ENCODE measurements at regions not wholly inside any gene's neighbourhood (a gene's known extent, or its start where the extent isn't known, plus 50 kb on each side); places are given as distances from the start of the nearest gene placed in this dataset.

DNA sequence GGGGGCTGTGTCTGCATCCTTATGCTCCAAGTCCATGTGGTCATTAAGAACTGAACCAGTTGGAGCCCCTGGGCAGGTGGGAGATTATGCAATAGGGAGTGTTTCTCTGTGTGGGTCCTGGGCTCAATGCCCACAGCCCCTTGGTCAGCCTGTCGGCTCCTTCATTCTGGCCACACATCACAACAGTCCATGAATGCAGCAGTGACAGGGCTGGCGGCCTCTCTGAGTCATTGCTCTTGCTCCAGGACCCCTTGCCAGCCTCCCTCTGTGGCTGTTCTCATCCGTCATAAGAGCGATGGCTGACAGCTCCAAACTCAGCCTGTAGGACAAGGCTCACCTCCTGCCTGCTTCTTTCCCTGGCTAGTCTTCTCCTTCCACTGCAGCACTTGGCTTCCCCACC lies 609.5 kb upstream of the CDH4 start:
- intact Hi-C loops (cut with micrococcal nuclease): no loop called here

GRCh38 chr20:60648556-60648955 lies 603.5 kb upstream of the CDH4 start:
- no TSS peak for BruUV-seq (replicated peaks)
- Histone ChIP-seq H3K4me2 (ENCODE audit: low read length) (no peak overlapping the region), H3K9ac (ENCODE audit: low read length) (no peak overlapping the region), H3K27ac (ENCODE audit: low read length) (no peak overlapping the region), H3K4me3 (ENCODE audit: low read length) (no peak overlapping the region), H3K79me2 (ENCODE audit: low read length) (no peaks in the 10 kb centered on the region), H2AFZ (ENCODE audit: low read length) (no peak overlapping the region), H3K4me1 (ENCODE audit: insufficient read depth, low read length) (no peaks in the 10 kb centered on the region), H3K9me3 (ENCODE audit: low read length) (0 out of 2 replicates have a peak, but pooled peaks cover 3% of the 10 kb centered on the region), H3F3A (ENCODE audit: low read length, unreplicated experiment) (no peaks in the 10 kb centered on the region), H3K27me3 (ENCODE audit: low read length) (no peaks in the 10 kb centered on the region), H4K20me1 (ENCODE audit: low read length) (no peaks in the 10 kb centered on the region), H3K36me3 (ENCODE audit: low read depth, low read length) (no peaks in the 10 kb centered on the region), H3K9me2 (replicated peaks; ENCODE audit: low read length) (no peaks in the 10 kb centered on the region)
- DNase-seq: no peak
- CTCF ChIA-PET: no interaction called here
- ATAC-seq: no peak
- POLR2A ChIA-PET (ENCODE audit: unreplicated experiment): no interaction called here
- intact Hi-C loops (cut with micrococcal nuclease): no loop called here
- no peak for TF ChIP-seq EZH2phosphoT487 (IDR thresholded peaks at IDR 0.05; ENCODE audit: borderline replicate concordance, low read length)
- TF ChIP-seq EZH2 (IDR thresholded peaks at IDR 0.05; ENCODE audit: low read length, unreplicated experiment): no peak
- no peak for TF ChIP-seq CTCF (conservative IDR thresholded peaks at IDR 0.05; ENCODE audit: low read depth, low read length)

More for the DNA sequence above, 609.5 kb upstream of the CDH4 start:
- H3K9ac ChIP-seq (ENCODE audit: low read length): no peak overlapping the region
- ATAC-seq (no peak), DNase-seq (no peak)
- no peaks in the 10 kb centered on the region for H3K36me3 ChIP-seq (ENCODE audit: low read depth, low read length)
- H3K4me1 ChIP-seq (ENCODE audit: insufficient read depth, low read length): no peaks in the 10 kb centered on the region
- TF ChIP-seq EZH2 (IDR thresholded peaks at IDR 0.05; ENCODE audit: low read length, unreplicated experiment) (no peak), EZH2phosphoT487 (IDR thresholded peaks at IDR 0.05; ENCODE audit: borderline replicate concordance, low read length) (no peak), CTCF (conservative IDR thresholded peaks at IDR 0.05; ENCODE audit: low read depth, low read length) (no peak)
- H3K4me3 ChIP-seq (ENCODE audit: low read length): no peak overlapping the region
- no peaks in the 10 kb centered on the region for H3F3A ChIP-seq (ENCODE audit: low read length, unreplicated experiment)
- H3K4me2 ChIP-seq (ENCODE audit: low read length): no peak overlapping the region
- peaks cover 20% of the 10 kb centered on the region for H3K9me3 ChIP-seq (ENCODE audit: low read length)
- no peaks in the 10 kb centered on the region for H3K9me2 ChIP-seq (replicated peaks; ENCODE audit: low read length)
- CTCF ChIA-PET: no interaction called here
- no peaks in the 10 kb centered on the region for H3K27me3 ChIP-seq (ENCODE audit: low read length)
- H2AFZ ChIP-seq (ENCODE audit: low read length): no peak overlapping the region
- BruUV-seq (replicated peaks): no TSS peak
- no peaks in the 10 kb centered on the region for H3K79me2 ChIP-seq (ENCODE audit: low read length)
- no peak overlapping the region for H3K27ac ChIP-seq (ENCODE audit: low read length)
- POLR2A ChIA-PET (ENCODE audit: unreplicated experiment): no interaction called here
- H4K20me1 ChIP-seq (ENCODE audit: low read length): no peaks in the 10 kb centered on the region

DNA sequence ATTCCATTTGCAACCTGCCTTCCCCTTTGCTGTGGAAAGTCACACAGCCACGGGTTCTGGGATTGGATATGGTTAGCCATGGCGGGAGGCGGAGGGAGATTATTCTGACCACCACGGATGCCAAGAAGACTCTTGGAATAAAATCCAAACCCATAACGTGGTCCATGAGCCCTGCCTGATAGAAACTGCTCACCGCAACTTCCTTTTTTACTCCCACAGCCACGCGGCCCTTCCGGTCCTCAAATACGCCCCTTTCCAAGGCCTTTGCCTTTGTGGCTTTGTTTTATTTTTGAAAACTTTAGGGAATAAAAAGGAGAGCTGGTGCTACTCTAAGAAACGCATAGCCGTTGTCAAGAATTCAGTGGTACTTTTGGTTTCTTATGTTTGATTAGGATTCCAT lies 602.5 kb upstream of the CDH4 start:
- ChIA-PET CTCF (no interaction called here), POLR2A (ENCODE audit: unreplicated experiment) (no interaction called here)
- ATAC-seq: no peak
- Histone ChIP-seq H3K9me2 (replicated peaks; ENCODE audit: low read length) (no peaks in the 10 kb centered on the region), H3K4me3 (ENCODE audit: low read length) (no peak overlapping the region), H3K36me3 (ENCODE audit: low read depth, low read length) (no peaks in the 10 kb centered on the region), H3F3A (ENCODE audit: low read length, unreplicated experiment) (no peaks in the 10 kb centered on the region), H3K9me3 (ENCODE audit: low read length) (0 out of 2 replicates have a peak, but pooled peaks cover 3% of the 10 kb centered on the region), H3K27ac (ENCODE audit: low read length) (no peak overlapping the region), H3K79me2 (ENCODE audit: low read length) (no peaks in the 10 kb centered on the region), H3K27me3 (ENCODE audit: low read length) (no peaks in the 10 kb centered on the region), H4K20me1 (ENCODE audit: low read length) (no peaks in the 10 kb centered on the region), H3K4me1 (ENCODE audit: insufficient read depth, low read length) (no peaks in the 10 kb centered on the region), H2AFZ (ENCODE audit: low read length) (no peak overlapping the region), H3K9ac (ENCODE audit: low read length) (no peak overlapping the region), H3K4me2 (ENCODE audit: low read length) (no peak overlapping the region)
- no peak for DNase-seq
- BruUV-seq (replicated peaks): no TSS peak
- TF ChIP-seq EZH2phosphoT487 (IDR thresholded peaks at IDR 0.05; ENCODE audit: borderline replicate concordance, low read length) (no peak), EZH2 (IDR thresholded peaks at IDR 0.05; ENCODE audit: low read length, unreplicated experiment) (no peak), CTCF (conservative IDR thresholded peaks at IDR 0.05; ENCODE audit: low read depth, low read length) (no peak)
- intact Hi-C loops (cut with micrococcal nuclease): no loop called here
